GM20431 (cell line): ENCODE measurements at regions not wholly inside any gene's neighbourhood (a gene's known extent, or its start where the extent isn't known, plus 50 kb on each side); places are given as distances from the start of the nearest gene placed in this dataset.
"Not testable (repeated sequence)": the region's sequence is repeated elsewhere in the genome, so short reads cannot be mapped to it uniquely, and the experiment has no call there.

ENCODE experiments used
- in situ Hi-C: fragments of 300-500 bp; cut with MseI, MboI; formaldehyde crosslinking; loops from one replicate; pipeline ENCODE4 v1.15.0; 2020; ENCODE audit warnings: low sequenced_read_pairs; ENCODE audit not compliant: unreplicated experiment

DNA sequence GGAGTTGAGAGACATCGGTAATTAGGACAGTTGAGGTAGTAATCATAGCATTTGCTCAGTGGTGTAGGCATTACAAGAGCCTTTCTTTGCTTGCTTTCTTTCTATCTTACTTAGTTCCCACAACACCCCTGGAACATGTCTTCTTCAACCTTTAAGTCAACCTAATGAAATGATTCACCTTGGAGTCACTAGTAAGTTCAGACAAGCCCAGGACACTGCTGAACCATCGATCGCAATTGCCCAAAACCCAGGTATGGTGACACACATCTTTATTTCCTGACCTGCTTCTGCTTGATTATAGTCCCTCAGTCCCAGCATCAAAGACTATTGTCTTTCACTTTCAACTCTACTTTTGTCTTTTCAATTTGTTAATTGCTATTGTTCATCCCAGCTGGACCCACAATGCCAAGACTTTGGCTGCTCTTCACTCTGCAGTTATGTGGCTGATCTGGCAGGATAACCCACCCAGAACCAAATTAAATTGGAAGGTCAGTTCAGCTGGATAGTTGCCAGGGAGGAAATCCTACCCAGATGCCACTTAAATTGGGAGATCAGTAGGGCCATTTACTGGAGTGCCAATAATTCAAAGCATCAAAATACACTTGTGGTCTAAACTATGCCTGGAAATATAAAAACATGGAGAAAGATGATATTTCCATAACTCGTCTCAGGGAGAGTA, 272.9 kb downstream of the RWDD3 start:
- in situ Hi-C loops, result no loop called here

DNA sequence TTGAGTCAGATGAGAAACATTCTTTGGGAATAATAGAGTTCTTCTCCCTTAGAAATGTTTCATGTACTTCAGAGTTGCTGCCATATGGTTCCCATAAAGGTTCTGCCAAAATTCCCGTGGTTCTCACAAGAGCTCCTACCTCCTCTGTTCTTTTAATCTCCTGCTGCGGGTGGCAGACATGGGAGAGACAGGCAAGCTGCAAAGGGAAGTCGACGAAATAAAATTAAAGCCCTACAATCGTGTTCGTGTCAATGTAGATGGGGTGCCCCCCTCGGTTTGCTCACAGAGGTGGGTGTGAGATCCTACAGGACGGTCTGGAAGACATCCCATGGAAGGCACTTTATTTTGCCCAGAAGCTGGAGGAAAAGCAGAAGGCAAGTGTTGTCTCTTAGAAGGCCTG, 276.0 kb downstream of the RWDD3 start:
- in situ Hi-C loops, result no loop called here

DNA sequence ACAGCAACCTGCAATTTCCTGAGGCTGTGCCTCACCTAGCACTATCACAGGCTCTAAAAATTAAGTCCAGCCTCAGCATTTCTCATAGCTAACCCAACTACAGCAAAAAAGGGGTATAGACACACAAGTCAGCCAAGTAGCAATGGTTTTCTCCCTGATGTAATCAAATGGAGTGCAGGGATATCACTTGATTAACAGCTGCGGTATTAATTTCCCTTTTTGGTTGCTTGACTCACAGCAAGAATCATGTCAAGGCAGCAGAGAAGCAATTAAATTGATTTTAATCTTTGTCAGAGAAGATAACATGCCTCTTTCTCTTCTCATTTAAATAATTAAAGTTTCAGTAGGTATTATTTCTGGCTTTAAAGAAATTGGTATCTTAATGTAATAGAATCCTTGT, 278.9 kb downstream of the RWDD3 start:
- in situ Hi-C loops, result no loop called here

DNA sequence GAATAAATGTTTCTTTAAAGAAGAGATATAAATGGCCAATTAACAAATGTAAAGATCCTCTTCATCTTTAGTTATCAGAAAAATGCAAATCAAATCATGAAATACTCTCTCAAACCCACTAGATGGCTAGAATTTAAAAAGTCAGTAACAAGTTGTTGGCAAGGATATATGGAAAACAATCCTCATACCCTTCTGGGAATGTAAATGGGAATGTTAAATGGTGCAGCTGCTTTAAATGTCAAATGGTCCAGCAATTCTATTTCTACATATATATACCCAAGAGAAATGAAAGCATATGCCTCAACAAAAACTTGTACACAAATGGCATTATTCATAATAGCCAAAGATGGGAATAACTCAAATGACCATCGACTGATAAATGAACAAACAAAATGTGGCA, 283.5 kb downstream of the RWDD3 start:
- in situ Hi-C loops, result no loop called here

DNA sequence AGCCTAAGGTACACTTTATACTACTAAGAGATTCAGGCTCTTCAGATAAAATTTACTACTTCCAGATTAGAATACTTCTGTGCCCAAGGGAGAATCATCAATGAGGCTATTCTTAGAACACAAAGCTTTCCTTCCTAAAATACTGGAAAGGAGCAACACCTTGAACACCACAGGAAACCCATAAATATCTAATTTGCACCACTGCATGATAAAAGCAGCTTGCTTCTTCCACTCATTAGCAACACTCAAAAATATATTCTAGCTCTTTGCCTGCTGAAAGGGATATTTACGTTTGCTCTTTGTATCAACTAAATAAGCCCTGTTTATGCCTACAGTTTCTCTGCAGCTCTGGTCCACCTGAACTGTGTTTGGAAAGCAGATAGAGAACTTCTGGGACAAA, 284.3 kb downstream of the RWDD3 start:
- in situ Hi-C loops, result no loop called here

DNA sequence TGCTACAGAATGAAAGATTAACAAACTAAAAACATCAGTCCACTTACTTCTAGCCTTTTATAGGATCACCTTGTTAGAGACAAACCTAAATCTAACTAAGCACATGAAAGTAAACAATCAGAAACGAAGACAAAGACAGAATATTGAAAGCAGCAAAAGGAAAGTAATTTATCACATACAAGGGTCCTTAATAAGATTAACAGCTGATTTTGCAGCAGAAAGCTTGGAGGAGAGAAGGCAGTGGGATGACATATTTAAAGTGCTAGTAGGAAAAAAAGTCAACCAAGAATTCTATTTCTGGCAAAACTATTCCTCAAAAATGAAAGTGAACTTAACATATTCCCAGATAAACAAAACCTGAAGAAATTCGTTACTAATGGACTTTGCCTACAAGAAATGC, 286.4 kb downstream of the RWDD3 start:
- in situ Hi-C loops, result no loop called here

DNA sequence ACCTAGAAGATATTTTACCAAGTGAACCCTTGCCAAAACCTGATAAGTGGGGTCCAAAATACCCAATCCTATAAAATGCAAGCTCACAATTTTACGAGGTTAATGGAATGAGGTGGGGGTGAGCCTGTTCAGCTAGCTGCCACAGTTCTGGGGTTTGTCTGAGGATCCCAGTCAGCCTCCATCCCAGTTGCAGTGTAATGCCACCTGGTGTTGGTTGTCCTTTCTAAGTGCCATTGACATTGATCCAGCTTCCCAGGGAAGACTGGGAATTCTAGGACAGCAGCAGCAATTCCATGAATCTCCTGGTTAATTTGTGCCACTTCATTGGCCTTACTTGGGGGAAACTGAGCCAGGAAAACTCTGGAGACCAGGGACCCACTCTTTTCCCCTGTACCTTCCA, 298.3 kb downstream of the RWDD3 start:
- in situ Hi-C loops, result no loop called here

DNA sequence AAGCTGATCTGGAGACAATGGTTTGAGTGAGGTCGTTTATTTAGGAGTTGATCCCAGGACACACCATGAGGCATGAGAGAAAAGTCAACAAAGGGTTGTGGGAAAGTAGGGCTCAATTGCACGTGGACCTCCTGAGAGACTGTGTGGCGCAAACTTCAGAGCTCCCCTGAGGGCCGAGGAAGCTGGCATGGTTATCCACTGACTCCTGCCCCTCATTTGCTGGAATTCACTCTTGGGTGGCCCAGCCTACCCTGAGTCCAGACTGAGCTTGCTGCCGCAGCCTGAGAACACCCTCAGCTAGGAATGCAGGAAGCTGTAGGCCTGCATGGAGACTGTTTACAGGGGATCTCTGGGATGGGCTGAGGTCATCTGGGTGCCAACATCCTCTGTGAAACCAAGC, 301.0 kb downstream of the RWDD3 start:
- in situ Hi-C loops, result no loop called here

DNA sequence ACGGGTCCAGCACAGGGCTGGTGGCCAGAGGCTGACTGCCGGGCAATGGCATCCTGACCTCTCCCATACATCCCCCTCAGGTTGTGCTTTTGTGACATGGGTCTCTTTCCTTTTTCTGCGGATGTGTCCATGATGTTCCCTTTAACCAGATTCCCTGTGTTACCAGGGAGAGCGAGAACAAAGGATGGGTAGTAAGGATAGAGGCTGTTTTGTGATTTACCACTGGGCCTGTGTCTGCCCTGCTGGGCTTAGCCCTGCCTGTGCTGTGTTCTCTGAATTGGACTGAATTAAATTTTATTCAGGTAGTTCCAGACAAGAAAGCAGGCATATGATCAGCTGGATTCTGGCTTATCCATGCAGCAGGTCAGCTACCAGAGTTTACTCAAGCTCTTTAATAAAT, 301.6 kb downstream of the RWDD3 start:
- in situ Hi-C loops, result no loop called here

DNA sequence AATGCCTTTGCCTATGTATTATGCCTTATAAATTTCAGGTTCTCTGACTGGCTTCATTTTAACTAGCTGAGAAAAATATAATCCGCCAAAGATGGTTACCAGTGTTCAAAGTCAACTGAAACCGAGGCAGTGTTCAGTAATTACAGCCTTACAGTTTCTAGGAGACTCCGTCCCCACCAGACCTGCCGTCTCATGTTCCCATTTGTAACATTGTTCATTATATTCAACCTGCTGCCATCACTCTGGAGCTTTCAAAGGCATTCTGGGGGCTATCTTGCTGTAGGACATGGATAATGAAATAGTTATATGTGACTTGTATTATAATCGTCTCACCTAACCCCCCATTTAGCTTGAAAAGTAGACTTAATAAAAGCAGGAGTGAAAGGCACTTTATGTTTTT, 302.5 kb downstream of the RWDD3 start:
- in situ Hi-C loops, result no loop called here

DNA sequence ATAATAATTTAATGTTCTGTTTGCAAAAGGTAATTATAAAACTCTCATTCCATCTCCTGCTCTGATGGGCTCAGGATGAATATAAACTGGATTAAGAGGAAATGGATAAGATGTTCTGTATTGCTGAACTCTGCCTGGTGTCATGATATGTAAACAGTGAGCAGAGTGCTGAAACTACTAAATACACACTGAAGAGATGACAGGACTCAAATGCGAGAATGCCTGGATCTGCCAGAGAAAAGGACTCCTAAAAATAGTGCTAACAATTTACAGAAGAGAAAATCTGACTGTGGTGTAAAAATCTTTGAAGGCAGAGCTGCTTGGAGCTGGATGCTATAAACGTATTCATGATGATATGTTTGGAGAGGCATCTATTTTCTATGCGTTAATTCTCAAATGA, 303.2 kb downstream of the RWDD3 start:
- in situ Hi-C loops, result no loop called here

DNA sequence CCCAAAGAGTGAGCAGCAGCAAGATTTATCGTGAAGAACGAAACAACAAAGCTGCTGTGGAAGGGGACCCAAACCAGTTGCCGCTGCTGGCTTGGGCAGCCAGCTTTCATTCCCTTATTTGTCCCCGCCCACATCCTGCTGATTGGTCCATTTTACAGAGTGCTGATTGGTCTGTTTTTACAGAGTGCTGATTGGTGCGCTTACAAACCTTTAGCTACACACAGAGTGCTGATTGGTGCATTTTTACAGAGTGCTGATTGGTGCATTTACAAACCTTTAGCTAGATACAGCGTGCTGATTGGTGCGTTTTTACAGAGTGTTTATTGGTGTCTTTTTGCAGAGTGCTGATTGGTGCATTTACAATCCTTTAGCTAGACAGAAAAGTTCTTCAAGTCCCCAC, 304.2 kb downstream of the RWDD3 start:
- in situ Hi-C loops, result not testable (repeated sequence)

DNA sequence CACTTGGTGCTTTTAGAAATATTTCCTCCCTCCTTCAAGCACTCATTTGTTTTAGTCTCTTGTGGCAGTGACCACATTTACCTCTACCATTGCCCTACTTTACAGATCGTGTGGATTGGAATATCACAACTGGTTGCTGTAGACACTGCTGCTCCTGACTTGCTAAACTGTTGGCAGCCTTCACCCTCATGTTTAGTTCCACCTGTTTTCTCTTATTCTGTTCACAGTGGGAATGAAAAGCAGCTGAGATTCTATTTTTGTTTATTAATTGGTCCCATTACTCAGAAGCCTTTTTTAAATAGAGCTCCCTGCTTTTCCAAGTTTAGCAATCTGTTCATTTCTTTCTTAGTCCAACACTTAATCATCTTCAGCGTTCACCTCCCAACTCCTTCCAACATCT, 308.9 kb downstream of the RWDD3 start:
- in situ Hi-C loops, result no loop called here

DNA sequence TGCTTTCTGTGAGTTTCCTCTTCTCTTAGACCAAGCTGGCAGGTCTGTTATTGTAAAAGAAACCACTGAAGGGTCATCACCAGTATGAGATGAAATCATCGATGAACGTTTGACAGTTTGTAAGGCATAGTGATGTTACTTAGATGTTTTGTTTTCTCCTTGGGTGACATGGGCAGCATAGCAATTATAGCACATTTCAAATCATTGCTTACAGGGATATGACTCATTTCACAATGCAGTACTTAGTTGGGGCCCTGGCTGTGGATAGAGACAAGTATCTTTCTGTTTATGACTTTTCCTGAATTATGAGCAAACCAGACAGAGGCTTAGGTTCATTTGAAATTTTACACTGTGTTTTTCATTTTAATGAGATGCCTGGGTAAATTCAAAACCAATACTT, 313.0 kb downstream of the RWDD3 start:
- in situ Hi-C loops, result no loop called here

DNA sequence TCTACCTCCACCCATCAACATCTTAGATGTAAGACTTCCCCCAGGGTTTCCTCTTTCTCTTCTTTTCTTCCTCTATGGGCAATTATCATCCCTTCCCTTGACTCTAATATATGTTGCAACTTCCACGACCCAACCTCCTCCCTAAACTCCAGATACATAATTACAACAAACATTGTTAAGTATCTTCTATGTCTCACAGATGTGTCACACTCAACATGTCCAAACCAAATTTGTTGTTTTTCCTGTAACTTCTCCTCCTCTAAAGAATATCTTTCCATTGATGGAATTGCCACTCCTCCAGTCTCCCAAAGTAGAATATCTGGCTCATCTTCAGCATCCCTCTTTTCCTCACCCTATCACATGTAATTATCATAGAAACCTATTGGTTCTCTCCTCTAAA, 314.2 kb downstream of the RWDD3 start:
- in situ Hi-C loops, result no loop called here

DNA sequence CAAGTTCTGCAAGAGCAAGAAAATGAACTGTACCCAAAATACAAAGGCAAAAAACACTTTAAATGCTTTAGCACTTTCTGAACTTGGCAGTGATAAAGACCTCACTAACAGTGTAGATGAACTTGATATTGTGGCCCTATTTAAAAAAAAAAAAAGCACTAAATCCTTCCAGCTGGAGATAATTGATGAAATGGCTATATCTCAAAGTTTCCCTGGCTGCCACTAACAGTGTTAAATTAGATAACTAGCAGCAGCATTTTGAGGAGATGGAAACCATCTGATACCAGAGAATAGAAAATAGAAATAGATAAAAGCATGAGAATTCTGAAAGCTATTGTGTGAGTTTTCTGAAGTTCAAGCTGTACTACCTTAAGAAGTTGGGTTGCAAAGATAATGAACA, 317.2 kb downstream of the RWDD3 start:
- in situ Hi-C loops, result no loop called here

DNA sequence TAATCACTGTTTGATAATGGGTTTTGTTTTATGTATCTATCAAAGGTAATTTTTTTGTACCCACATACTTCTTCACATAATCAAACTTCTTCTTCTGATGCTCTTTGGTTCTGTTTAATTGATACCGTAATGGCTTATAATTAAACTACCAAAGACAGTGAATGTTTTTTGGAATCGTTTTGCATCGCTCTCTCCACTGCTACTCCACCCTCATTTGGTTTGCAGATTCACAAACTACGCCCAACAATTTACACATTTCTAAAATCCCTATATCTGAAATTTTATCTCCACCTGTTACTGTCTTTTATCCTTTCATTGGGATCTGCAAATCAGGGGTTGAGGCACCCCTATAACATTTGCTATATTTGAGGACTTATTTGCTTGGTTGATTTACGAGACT, 319.6 kb downstream of the RWDD3 start:
- in situ Hi-C loops, result no loop called here

DNA sequence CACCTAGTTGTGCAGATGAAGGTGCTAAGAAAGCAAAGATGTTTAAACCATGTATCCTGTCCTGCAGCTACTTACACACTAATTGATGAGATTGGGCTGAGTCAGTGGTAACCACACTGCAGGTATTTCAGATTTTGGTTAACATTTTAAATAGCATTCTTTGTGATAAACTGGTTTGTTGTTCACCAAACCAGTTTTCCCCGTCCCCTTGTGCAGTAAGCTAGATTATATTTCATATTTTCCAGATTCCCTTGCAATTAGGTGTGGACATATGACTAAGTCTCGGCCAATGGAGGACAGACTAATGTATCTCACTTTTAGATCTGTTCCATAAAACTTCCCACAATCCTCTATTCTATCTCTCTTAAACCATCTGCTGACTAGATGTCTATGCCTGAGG, 320.4 kb downstream of the RWDD3 start:
- in situ Hi-C loops, result no loop called here

DNA sequence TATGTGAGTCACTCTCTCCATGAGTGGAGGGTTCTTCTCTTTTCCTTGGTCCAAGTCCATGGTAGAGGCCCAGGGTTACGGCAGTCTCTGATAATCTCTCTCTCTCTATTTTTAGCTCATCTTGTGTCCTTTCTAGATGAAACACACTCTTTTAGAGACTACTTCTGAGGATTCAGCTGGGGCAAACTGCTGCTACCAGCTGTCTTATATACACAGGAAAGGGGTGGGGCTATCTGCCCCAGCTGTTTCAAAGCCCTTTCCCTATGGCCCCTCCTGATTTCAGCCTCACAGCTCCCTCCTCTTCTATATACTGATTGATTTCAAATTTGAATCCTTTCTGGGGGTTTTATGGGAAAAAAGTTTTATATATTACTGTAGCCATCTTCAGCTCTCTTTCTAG, 324.8 kb downstream of the RWDD3 start:
- in situ Hi-C loops, result no loop called here

DNA sequence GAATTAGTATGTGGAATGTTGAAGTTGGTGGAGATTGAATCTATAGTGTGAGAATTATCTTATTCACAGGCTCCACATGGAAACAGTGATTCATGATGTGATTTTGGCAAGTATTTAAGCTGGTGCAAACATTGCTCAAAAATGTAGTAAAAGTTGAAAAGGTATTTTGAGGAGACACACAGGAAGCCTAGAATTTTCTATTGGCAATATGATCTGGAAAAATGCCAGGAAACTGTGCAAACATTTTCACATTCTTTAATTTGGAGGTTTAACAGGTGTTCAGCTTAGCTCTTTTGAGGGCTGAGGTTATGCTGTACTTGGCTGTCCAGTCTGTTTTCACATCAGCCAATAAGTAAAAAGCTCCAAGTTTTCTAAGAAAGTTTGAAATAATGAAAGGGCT, 327.3 kb downstream of the RWDD3 start:
- in situ Hi-C loops, result no loop called here

DNA sequence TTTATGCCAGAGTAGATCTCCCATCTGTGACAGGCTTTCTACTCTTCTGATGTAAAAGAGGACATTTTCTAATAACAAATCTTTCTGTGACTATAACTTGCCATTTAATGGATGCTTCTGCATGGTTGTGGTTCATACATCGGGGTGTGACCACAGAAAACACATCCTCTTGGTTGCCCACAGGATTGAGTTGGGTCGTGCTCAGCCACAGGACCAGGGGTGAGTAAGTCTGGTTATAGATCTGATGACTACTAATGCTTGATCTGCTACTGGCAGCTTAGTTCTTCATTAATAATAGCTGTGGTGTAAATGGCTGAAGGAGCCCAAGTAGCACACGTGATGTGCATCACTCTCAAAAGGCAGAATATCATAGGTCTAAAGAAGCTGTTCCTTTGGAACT, 328.2 kb downstream of the RWDD3 start:
- in situ Hi-C loops, result no loop called here

DNA sequence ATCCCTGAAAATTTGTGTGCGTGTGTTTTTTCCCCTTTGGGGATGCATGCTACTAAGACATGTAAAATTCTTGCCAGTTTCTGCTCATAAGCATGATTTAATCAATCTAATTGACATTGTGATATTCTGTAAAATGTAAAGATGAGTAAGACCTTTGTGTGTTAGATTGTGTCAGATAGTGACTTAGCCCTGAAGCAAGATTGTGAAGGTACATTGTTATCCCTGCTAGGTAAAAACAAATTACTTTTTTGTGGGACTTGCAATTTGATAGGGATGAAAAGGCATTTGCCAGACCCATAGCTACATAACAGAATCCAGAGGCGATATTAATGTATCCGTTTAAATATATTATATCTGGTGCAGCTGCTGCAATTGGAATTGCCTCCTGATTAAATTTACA, 338.0 kb downstream of the RWDD3 start:
- in situ Hi-C loops, result no loop called here

DNA sequence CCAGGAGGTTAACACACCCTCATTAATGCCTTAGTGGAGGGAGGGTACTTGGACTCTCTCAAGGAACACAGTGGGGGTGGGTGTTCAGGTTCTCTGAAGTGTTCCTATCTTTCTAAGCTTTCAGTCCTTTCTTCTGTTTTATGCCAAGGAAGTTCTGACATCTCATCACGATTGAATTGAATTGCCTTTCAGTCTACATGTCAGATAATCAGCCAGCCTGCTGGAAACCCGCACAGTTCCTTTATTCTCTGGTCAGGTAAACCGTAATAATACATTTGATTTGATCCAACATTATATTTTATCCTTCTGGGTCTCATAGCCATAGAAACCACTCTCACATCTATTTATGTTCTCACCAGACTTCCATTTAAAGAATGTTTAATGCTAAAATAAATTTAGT, 339.0 kb downstream of the RWDD3 start:
- in situ Hi-C loops, result no loop called here
